IPS-NIHi11 (cell line): ENCODE measurements at regions not wholly inside any gene's neighbourhood (a gene's known extent, or its start where the extent isn't known, plus 50 kb on each side); places are given as distances from the start of the nearest gene placed in this dataset.

Experiments
- DNase-seq: peaks from one replicate; pipeline ENCODE4 v3.0.0; 2012; ENCODE audit warnings: mixed read lengths, low spot score

DNA sequence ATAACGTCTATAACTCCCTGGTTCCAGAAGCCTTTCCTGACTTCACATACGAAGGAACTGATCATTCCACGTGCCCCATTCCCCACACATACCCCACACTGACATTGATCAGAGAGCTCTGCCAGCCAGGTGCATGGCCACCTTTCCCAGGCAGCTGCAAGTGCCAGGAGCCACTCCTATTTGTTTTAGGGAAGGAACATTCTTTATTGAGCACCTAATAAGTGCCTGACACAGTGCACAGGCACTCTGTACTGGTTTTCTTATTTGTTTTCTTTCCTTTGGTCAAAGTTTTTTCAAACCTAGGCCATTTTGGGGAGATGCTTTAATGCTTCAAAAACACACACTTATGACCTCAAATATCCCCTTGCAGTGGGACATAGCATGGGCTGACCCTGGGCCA, 50.0 kb downstream of the PITPNM2 start:
- DNase-seq, result no peak

DNA sequence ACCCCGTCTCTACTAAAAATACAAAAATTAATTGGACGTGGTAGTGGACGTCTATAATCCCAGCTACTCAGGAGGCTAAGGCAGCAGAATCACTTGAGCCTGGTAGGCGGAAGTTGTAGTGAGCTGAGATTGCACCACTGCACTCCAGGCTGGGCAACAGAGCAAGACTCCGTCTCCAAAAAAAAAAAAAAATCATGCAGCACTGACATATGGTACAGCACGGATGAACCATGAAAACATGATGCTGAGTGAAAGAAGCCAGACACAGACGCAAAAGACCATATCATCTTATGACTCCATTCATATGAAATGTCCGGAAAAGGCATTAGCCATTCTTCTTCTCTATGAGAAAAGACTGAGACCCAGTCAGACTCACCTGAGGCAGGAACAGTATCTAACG, 50.4 kb downstream of the PITPNM2 start:
- no peak for DNase-seq

DNA sequence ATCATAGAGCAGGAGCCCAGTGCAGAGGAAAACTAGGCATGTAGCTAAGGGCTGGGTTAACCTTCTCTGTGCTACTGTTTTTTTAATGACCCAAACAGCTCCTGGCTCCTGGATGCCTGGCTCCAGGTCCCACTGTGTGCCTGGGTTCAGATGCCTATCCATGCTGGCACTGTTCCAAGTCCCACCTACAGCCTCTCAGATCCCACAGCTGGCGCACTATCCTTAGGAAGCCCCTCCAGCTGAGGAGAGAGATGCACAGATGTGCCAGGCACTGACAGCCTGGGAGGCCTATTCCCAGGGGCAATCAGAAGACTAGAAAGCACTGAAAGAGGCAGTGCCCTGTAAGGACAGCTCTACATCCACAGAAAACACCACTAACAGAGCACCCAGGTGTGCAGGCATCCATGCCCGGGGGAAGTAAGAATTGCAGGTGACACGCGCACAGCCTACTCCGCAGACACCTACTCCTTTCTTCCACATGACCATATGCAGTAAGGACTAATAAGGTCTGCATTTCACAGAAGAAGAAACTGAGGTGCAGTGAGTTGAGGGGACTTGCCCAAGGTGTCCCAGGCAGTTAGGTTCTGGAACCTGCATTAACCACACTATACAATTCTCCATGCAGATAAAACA, 51.2 kb downstream of the PITPNM2 start:
- DNase-seq, result no peak

DNA sequence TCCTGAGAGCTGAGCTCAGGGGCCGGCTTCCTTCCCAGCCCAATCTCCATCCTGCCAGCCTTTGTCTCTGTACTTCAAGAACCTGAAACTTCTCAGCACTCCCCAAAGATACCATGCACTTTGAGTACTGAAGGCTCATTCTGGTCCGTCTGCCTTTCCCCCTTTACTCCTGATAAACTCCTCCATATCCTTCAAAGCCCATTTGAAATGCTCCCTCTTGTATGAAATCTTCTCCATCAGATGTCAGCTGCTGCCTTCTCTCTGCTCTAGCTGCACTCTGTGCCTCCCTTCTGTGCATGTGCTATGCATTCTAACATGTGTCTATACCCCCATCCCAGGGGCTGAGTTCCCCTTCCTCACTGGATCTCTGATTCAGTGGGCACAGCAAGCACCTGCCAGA, 52.1 kb downstream of the PITPNM2 start:
- DNase-seq, result no peak

DNA sequence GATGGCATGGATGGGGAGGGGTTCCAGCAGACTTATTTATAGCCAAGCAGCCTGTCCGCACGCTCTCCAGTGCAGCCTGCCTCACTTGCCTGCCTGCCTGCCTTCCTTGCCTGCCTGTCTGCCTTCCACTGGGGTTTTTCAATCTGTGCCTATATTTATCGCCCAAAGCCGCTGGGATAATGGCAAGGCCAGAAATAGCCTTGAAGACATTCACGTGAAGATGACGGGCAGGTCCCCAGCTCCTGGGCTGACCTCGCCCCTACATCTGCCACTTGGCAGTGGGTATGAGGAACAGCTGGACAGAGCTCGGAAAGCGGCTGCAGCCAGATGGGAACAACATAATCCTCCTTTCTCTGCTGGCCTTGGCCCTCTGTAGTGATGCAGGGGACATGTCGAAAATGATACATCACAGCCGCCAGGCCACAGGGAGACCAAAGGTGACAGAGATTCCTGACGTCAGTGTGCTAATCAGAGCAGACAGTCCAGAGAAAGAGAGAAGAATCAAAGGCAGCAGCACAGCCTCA, 53.3 kb downstream of the PITPNM2 start:
- no peak for DNase-seq

DNA sequence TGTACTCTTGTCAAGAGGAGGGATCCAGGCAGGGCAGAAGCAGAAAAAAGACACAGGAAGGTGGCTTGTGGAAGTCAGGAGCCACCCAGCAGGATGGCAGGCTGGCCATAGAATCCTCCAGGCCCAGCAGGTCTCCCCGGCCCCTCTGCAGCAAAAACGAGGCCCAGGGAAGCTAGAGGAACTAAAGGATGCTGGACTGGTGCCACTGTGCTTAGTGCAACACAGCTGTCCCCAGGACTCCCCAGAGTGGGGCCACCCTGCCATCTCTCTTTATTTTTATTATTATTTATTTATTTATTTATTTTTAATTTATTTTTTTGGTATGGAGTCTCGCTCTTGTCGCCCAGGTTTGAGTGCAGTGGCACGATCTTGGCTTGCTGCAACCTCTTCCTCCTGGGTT, 54.1 kb downstream of the PITPNM2 start:
- no peak for DNase-seq

DNA sequence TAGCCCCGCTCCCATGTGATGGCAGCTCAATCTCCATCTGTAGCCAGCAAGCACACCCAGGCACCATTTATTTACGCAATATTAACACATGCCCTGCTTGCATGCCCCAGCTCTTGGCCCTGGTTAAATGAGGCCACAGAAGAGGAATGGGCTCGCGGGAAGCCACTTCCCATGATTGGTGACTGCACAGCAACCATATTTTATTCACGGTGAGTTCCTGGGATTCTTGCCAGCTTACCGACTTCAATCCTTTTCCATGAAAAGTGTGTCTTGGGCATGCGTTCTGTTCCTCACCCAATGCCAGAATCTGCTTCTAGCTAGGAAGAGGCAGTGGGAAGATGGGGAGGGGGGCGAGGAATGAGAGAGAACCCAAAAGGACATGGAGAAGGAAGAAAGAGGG, 54.7 kb downstream of the PITPNM2 start:
- DNase-seq, result no peak

DNA sequence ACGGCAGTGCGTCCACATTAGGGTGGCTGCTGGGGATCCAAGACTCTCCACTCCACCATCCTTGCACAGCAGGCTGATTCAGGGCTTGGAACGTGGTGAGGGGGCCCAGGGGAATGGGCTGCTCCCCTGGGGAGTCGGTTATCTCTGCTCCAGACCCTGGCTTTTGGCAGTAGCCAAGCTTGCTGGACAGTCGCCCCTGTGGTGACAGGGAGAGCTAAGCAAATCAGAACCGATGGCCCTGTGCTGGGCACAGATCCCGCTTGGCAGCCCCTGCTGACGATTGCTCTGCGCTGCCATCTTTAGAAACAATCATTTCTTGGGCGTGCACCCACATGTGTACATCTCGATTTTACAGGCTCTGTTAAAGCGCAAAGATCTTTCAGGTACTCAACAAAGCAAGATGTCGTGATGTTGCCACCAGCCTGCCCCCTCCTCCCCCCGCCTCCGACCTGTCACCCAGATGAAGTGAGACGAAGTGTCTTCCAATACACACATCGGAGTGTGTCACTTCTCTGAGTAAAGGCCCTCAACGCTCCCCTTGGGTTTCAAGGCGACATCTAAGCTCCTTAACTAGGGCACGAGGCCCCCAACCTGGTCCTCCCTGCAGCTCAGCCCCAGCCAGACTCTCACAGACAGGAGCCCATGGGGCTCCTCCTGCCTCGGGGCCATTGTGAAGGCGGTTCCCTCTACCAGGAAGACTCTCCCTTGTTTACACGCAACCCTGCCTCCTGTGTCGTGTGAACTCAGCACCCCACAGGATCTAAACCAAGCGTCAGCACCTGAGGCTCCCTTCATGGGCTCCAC, 55.6 kb downstream of the PITPNM2 start:
- DNase-seq, result no peak

DNA sequence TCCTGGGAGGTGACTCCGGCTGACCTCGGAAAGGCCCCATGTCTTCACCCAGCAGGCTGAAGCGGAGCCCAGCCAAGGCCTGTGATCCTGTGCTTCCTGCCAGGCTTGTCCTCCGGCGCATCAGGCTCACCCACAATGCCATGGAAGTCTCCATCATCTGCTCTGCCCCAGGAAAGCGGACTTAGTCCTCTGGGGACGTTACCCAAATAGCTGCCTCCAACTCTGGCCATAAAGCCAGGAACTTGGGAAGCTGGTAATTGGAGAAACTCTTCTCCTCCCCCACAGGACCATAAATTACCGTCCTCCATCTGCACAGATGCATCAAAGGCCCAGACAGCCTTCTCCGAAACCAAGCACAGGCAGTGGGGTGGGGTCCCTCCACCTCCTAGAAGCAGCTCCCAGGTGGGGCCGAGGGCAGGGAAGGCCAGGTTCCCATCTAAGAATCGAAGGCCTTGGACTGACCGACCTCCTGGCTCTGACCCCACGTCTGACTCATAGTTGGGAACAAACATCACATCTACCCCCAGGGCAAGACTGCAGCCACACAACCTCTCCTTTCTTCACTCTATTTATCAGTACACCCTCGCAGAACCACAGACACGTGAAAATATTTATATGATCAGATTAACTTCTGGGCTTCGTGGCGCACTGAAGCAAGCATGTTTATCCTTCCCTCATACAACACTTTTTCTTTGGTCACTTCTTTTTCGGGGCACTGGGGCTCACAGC, 56.4 kb downstream of the PITPNM2 start:
- no peak for DNase-seq

DNA sequence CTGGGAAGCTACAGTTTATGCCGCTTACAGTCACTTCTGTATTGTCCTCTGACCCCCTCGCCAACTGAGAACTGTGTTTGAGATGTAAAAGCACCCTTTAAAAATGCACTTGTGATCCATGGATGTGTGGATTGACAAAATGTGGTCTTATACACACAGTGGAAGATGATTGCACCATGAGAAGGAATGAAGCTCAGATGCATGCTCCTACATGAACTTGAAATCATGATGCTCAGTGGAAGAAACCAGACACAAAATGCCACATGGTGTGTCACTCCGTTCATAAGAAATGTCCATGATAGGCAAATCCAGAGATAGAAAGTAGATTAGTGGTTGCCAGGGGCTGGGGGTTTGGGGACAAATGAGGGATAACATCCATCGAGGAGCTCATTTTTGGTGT, 58.0 kb downstream of the PITPNM2 start:
- DNase-seq, result no peak

DNA sequence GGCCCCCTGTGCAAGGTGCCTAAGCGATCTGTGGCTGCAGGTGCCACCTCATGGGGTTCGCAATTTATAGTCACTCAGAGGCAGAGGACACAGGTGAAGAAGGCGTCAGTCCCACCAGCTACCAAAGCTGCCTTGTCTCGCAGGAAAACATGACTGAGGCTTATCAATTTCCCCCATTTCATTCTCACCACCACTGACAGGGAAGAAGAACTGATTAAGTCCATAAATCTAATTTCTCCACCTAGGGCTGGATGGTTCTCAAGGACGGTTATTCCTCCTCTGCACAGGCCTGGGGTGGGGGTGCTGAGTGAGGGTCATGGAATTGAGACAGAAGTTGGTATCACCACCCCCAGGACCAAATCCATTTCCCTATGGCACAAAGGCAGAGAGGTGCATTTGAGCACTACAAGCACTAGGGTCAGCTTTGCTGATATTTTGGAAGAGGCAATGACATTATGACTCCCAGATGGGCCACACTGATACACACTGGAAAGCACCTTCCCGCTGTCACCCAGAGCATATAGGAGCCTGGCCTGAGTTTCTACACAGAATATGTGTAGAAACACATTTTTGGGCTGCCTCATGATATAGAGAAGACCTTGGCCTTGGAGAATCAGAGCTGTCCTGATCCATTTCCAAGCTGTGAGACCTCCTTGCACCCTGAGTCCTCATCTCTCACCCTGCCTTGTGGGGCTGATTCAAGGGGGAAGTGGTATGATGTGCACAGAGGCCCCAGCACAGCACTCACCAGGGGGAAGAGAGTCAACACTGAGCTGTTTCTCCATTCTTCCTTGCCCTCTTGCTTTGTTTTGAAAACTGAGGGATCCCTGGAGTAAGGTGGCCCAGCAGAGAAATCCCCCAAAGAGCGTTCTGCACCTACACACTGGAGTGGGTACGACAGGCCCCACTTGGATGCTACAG, 59.4 kb downstream of the PITPNM2 start:
- DNase-seq, result no peak

DNA sequence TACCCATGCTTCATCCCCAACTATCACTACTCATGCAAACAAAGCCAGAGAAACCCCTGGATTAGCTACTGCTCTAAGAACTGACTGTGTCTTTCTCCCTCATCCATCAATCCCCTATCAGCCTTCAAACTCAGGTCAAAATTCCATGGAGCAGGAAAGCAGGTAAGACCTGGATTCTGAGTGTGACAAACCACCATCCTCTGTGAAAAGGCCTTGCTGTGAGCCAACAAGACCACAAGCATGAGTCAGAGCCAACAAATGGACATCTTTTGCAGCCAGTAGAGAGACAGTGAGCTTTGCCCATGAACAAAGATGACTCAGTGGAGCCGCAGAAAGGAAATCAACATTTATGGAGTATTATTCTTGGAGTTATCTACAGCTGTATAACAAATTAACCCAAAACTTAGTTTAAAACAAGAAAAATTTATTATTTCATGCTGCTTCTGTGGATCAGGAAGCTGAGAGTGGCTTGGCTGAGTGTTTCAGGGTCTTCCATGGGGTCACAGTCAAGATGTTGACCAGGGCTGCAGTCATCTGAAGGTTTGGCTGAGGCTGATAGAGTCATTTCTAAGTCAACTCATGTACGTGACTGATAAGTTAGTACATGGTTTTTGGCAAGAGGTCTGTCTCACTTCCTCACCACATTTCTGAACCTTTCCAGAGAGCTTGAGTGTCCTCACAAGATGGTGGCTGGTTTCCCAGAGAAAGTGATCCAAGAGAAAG, 61.1 kb downstream of the PITPNM2 start:
- DNase-seq, result no peak

DNA sequence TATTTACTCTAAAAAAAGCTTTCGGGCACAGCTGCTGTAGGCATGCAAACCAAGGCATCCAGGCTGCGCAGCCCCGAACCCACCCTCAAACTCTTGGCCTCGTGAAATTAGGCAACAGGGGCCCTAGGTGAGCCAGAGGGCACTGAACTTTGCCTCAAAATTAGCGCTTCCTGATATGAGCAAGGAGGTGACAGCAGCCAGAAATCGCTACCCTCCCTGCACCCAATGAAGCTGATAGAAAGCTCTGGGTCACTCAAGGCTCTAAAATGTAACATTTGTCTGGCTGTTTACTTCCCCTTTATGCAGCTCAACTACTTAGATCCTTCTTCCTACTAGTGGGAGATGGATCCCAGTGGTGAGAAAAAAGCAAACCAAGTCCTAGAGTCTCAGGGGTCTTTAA, 61.8 kb downstream of the PITPNM2 start:
- DNase-seq, result no peak

DNA sequence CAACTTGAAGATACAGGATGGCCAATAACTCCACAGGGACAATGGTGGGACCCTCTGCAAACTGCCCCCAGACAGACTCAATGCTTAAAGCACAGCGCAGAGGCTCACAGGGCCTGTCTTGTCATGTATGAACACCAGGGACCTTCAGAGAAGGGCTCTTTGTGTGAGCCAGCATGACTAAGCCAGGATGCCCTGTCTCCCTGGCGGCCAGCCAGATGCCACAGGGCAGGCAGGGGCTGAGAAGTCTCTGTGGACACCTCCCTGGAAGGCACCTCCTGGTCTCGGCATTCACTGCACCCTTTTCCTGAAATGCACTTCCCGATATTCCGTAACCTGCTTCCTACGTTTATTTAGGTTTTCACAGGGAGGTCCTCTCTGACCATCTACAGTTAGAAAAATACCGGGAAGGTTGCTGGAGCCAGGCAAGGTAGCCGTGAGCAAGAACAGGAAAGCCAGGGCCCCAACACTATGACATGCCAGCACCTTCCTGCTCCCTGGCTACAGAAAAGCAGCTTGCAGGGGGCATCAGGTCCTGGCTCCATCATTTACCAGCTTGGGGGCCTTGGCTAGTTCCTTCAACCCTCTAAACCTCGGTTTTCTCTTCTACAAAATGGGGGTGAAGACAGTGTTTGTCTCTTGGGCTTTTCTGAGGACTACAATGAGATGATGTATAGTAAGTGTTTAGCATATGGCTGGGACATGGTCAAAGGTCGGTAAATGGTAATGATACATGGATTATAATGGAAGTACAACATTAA, 65.0 kb downstream of the PITPNM2 start:
- DNase-seq, result no peak

DNA sequence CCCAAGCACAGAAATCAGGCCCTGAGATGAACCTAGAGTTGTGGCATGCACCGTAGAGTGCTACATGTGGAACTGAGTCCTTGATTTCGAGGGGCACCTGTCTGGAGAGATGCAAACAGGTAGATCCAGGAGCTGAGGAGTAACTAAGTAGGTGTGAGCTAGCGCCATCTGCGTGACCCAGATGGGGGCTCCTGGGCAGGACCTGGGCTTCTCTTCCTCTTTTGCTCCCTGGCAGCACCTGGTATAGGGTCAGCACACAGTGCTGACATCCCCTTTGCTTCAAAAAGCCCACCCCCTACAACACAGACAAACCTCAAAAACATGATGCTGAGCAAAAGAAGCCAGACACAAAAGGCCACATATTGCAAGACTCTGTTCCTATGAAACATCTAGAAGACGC, 65.8 kb downstream of the PITPNM2 start:
- no peak for DNase-seq

DNA sequence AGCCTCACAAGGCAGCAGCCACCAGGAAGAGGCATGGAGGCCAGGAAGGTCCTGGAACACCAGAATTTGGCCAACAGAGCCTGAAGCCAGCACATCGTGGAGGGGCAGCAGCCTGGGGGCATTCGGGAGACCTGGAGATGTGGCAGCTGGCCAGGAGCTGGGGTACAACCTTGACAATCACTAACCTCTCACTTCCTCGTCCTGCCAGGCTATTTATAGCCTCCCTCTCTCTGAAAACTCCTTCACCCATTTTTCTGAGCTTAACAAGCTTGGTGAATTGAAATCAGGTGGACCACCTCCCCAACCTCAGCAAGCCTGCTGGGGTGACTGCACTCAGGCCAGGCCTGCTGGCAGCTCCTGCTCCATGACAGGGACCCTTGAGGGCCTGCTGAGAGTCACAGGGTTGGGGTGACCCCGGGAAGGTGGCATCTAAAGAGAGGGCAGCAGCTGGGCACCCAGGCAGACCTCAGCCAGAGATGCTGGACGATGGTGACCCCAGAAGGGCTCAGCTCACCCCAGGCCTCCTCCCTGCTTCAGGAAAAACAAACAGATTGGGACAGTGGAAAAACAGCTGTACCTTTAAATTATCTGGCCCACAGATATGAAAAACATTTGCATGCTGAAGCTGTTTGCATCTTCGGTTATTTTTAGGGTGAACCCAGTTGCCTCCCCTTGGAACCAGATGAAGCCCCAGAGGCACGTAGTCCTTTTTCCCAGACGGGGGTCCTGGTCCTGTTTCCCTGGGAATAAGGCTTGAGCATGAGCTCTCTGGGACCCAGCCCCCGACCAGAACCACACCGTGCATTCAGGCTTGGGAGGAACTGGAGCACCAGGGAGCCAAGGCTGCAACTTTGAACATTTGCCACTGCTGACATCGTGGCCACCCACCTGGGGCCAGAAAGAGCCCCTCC, 67.0 kb downstream of the PITPNM2 start:
- DNase-seq, result no peak

DNA sequence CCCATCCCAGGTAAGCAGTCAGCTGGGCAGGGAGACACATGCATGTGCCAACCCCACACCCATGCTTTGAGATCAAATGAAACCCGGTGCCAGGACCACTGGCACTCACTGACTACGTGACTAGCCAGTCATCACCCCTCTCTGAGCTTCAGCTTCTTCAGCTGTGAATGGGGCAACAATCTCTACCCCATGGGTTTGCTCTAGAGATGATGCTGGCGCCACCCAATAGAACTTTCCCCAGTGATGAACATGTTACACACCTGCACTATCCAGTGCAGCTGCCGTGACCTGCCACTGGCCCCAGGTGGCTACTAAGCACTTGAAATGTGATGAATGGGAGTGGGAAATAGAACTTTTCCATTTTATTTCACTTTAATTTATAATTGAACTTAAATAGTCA, 70.3 kb downstream of the PITPNM2 start:
- no peak for DNase-seq

DNA sequence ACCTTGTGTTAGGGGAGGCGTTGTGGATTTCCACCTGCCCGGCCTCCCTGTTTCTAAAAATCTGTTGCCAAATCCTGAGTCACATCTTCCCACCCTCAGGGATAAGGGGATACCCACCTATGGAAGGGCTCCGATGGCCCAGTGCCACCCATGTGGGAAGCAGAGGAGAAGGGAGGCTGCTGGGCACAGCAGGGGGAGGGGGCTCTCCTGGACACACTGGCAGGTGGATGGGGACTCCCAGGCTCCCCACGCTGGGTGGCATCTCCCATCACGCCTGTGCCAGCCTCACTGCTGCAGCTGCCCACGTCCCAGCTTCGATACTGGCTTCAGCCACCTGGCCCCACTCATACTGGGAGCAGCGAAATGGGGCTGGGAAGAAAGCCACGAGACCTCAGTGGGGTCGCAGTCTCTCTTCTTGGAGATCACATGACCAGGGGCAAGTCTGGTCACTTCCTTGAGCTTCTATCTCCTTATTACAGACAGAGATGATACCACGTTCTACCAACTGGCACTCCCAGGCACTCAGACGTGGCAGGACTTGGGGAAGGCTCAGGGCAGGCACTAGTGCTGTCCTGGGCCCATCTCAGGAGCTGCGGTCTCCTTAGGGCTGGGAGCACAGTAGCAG, 72.2 kb downstream of the PITPNM2 start:
- DNase-seq, result no peak

DNA sequence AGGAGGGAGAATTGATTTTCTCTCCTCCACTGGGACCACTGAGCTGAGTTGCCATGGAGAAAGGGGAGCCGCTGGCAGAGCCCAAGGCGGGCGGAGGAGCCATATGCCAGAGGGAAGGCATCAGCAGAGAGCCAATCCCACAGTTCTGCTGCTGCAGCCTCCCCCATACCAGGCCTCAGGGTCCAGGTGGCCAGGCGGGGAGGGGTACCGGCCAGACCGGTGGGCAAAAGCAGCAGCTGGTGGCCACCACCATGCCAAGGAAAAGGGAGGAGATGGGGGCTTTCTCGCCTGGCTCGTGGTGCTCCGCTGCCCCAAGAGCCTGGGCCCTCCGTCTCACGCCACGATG, 72.8 kb downstream of the PITPNM2 start:
- DNase-seq, result no peak
